ENCODE measurements at regions not wholly inside any gene's neighbourhood (a gene's known extent, or its start where the extent isn't known, plus 50 kb on each side); places are given as distances from the start of the nearest gene placed in this dataset.

- no peak for DNase-seq (ENCODE audit: low read depth in 2 of 2)
Measured at GRCh38 chr9:81259896-81260295, 429.5 kb downstream of the TLE1 start.

DNA sequence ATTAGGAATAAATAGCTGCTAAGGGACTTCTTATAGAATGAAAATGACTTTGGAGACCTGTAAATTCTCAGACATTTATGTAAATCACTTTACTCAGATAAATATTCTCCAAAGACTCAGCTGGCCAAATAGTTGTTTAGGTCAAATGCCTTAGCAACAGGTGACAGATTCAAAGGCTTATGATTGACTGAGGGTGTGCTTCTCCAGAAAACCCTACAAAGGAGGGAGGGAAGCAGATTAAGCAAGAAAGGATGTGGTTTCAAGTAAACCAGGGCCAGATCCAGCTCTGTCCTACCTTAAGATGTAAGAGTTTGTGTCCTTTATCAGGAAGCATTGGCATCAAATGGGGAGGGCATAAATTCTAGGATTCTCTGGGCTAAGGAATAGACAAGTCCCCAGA is 433.0 kb downstream of the TLE1 start:
- no peak for DNase-seq (ENCODE audit: low read depth in 2 of 2)

- DNase-seq (ENCODE audit: low read depth in 2 of 2) = no peak
Measured at GRCh38 chr9:81250606-81251005, 438.7 kb downstream of the TLE1 start.

- DNase-seq (ENCODE audit: low read depth in 2 of 2) = no peak
Measured at GRCh38 chr9:81250041-81250440, 439.3 kb downstream of the TLE1 start.

DNA sequence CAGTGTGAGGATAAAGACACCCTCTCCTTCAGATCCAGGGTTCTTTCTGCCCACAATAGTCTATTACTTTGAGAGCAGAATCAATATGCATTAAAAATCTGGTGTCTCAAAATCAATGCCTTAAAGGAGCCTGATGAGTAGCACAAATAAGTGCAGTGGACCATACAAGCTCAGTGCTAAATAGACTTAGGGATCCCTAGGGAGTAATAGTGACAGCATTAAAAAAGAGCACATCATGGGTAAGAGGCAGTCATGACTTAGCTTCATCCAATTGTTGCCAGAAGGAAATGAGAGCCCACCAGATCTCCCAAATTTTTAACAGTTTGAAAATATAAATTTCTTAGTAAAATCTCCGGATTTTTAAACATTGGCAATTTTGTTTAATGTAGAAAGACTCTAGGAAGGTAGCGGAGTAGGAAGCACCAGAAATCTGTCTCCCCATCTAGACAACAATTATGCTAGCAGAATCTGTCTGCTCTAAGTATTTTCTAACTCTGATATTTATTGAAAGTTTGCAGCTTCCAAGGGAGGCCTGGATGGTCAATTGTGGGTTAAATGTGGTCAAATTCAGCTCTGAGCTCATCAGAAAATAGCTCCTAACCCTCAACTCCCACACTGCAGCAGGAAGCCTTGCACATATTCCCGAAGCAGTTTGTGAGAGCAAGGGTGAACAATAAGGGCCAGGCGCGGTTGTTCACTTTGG is 443.9 kb downstream of the TLE1 start:
- no peak for DNase-seq (ENCODE audit: low read depth in 2 of 2)

DNA sequence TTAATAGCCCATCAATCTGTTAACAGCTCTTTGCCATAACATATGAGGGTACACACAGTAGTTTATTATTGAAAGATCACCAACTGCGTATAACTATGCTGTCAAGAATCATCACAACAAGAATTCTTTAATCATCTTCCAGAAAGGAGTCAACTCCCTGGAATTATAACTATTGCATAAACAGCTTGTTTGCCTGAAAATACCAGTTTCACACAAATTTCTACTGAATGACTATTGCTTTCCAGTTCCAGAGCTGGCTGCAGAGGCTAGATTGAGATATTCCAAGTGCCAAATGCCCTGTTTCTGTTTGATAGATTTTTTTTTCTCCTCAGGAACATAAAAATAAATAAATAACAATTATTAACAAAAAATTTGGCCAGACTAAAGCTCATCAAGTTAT is 444.7 kb downstream of the TLE1 start:
- DNase-seq (ENCODE audit: low read depth in 2 of 2) = no peak

- no peak for DNase-seq (ENCODE audit: low read depth in 2 of 2)
Measured at GRCh38 chr9:81242866-81243265, 446.5 kb downstream of the TLE1 start.

GRCh38 chr9:81239388-81239787 is 450.0 kb downstream of the TLE1 start:
- DNase-seq (ENCODE audit: low read depth in 2 of 2) = no peak

GRCh38 chr9:81237565-81238231 is 451.6 kb downstream of the TLE1 start:
- no peak for DNase-seq (ENCODE audit: low read depth in 2 of 2)

GRCh38 chr9:81234924-81235610 is 454.3 kb downstream of the TLE1 start:
- no peak for DNase-seq (ENCODE audit: low read depth in 2 of 2)

- DNase-seq (ENCODE audit: low read depth in 2 of 2) = no peak
Measured at GRCh38 chr9:81231011-81231410, 458.3 kb downstream of the TLE1 start.

- no peak for DNase-seq (ENCODE audit: low read depth in 2 of 2)
Measured at GRCh38 chr9:81227507-81228245, 461.7 kb downstream of the TLE1 start.

GRCh38 chr9:81225596-81225995 is 463.8 kb downstream of the TLE1 start:
- no peak for DNase-seq (ENCODE audit: low read depth in 2 of 2)

DNA sequence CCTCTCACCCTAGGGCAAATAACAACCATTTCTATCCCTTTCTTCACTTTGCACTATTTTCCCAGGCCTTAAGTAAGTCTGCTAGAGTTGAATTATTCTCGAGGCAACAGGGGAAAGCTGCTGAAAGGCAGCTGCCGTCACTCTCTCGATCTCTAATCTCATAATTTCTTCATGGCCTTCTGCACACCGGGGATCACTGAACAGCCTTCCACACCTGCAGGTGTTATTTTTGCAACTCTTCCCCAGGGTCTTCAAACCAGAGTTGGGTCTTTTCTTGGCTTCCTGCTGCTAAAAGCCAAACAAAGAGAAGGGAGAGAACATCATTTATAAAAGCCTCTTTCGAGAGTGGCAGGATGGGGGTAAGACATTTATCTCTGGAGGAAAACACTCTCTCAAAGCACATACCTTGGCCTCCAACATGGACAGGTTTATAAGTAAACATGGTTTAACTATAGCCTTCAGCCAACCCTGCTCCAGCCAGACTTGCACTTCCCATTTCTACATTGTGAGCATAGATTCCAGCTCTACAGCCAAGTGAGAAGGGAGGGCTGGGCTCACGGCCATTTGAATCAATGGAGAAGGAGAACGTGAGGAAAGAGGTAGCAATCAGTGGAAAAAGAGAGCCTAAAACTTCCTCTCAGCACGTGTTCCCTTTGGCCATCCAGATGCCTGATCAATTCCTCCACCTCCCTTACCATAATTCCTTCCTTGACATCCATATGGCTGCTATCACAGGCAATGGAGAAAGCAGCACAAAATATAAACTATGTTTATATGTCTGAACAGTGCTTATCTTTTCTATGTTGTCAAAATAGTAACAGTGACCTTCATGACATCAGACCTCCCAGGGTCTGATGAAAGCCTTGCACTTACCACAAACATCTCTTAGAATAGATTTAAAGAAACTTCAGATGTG is 464.9 kb downstream of the TLE1 start:
- no peak for DNase-seq (ENCODE audit: low read depth in 2 of 2)

DNA sequence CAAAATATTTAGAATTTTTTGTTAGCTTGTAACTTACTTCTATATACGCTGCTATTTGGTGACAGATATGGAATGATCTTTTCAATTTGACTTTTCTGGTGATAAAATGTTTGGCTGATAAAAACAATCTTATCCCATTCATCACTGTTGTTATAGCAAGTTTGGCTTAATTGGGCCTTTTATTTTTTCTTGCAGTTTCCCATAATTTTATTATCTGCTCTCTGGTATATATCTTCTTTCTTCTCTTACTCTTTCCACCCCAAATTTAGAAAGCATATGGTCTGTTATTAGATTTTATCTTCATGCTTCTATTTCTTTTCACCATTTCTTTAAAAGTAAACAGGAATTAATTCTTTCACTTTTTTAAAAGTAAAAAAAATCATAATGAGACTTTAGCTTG is 474.4 kb downstream of the TLE1 start:
- DNase-seq (ENCODE audit: low read depth in 2 of 2) = no peak

DNA sequence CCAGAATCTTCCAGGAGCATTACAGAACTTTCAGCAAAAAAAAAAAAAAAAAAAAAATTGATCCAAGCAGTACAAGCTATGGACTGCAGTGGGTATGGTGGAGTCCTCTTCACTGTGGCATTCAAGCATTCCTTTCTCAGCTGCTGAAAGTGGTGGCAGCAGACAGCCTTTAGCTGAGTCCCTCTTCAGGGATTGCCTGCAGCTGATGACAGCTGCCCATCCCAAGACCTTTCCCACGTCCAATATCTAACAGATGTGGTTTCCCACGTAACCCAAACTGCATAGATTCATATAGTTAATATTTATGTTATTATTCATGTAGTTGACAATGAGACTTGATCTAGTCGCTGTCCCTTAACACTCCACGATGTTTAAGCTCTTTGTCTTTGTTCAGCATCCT is 475.9 kb downstream of the TLE1 start:
- no peak for DNase-seq (ENCODE audit: low read depth in 2 of 2)

GRCh38 chr9:81211741-81212140 is 477.6 kb downstream of the TLE1 start:
- DNase-seq (ENCODE audit: low read depth in 2 of 2) = no peak

- DNase-seq (ENCODE audit: low read depth in 2 of 2) = no peak
Measured at GRCh38 chr9:81207651-81208050, 481.7 kb downstream of the TLE1 start.

DNA sequence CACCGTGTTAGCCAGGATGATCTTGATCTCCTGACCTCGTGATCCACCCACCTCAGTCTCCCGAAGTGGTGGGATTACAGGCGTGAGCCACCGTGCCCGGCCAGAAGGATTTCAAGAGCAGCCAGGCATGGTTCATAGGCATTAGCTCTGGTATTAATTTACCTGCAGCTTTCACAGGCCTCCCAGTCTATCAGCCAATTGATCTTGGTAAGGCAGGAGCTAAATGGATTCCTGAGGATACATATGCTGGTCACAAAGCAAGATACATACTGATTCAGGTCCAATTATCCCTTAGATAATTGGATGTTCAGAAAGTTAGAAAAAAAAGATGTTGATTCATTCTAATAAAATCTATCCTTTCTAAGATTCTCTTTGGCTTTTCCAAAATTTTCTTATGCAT is 487.1 kb downstream of the TLE1 start:
- DNase-seq (ENCODE audit: low read depth in 2 of 2) = no peak

- no peak for DNase-seq (ENCODE audit: low read depth in 2 of 2)
Measured at GRCh38 chr9:81195206-81195605, 494.1 kb downstream of the TLE1 start.

Measured in stimulated activated CD4-positive, alpha-beta T cell treated with anti-CD3 and anti-CD28 coated beads, Interleukin-1b, Interleukin-23, amount 100 ng/mL, for 4 hours (primary cell).